ENCODE measurements at regions not wholly inside any gene's neighbourhood (a gene's known extent, or its start where the extent isn't known, plus 50 kb on each side); places are given as distances from the start of the nearest gene placed in this dataset.

DNA sequence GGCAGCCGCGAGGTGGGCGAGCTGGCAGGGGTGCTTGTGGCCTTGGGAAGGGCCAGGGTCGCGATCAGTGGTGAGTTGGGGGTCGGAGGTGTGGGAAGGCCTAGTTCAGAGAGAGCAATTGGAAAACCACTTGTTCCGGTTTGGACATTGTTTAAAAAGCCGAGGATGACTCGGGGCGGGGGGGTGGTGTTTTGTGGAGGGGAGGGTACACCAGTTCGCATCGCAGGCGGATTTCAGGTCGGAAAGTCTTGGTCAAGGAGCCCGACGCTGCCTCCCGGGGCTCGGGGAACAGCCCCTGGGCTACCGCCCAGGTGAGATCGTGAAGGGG is 66.4 kb downstream of the KPNA2 start:
- H3K36me3 Mint-ChIP-seq, result no peaks in the 10 kb centered on the region
- H3K4me3 Mint-ChIP-seq, result peak overlapping the region; percentile 94
- Histone ChIP-seq H3K27ac (ENCODE audit: low read length) (peak overlapping the region; percentile 90), H3K4me1 (ENCODE audit: control insufficient read depth, insufficient read depth, low read length) (peaks cover 17% of the 10 kb centered on the region), H3K9me3 (ENCODE audit: control insufficient read depth, insufficient read depth, low read length) (no peaks in the 10 kb centered on the region), H3K4me3 (ENCODE audit: low read length) (peak overlapping the region; percentile 83), H3K27me3 (ENCODE audit: control insufficient read depth, insufficient read depth, low read length) (no peaks in the 10 kb centered on the region), H3K36me3 (ENCODE audit: control insufficient read depth, insufficient read depth, low read length) (no peaks in the 10 kb centered on the region)
- DNase-seq (no peak), ATAC-seq (peak in 2 of 3 donors; percentile 0 to 2)
- H3K9me3 Mint-ChIP-seq, result no peaks in the 10 kb centered on the region
- H3K27ac Mint-ChIP-seq, result peak overlapping the region; percentile 90 to 94
- WGBS (ENCODE audit: insufficient coverage), result 0% methylated on average over 20 of the region's 20 CpGs
- TF ChIP-seq CTCF (IDR thresholded peaks at IDR 0.05), result no peak
- peaks cover 43 to 48% of the 10 kb centered on the region in 2 donors for H3K4me1 Mint-ChIP-seq
- no peaks in the 10 kb centered on the region for H3K27me3 Mint-ChIP-seq (ENCODE audit: low read depth in 2 of 2)
- intact Hi-C loops (cut with micrococcal nuclease), result no loop called here

- H3K4me1 Mint-ChIP-seq, result peaks cover 46 to 52% of the 10 kb centered on the region in 2 donors
- no peaks in the 10 kb centered on the region for H3K27me3 Mint-ChIP-seq (ENCODE audit: low read depth in 2 of 2)
- Histone ChIP-seq H3K4me3 (ENCODE audit: low read length) (peak overlapping the region; percentile 83), H3K27me3 (ENCODE audit: control insufficient read depth, insufficient read depth, low read length) (no peaks in the 10 kb centered on the region), H3K27ac (ENCODE audit: low read length) (peak overlapping the region; percentile 90), H3K9me3 (ENCODE audit: control insufficient read depth, insufficient read depth, low read length) (no peaks in the 10 kb centered on the region), H3K4me1 (ENCODE audit: control insufficient read depth, insufficient read depth, low read length) (peaks cover 17% of the 10 kb centered on the region), H3K36me3 (ENCODE audit: control insufficient read depth, insufficient read depth, low read length) (no peaks in the 10 kb centered on the region)
- H3K9me3 Mint-ChIP-seq, result no peaks in the 10 kb centered on the region
- peak overlapping the region; percentile 94 for H3K4me3 Mint-ChIP-seq
- H3K36me3 Mint-ChIP-seq, result no peaks in the 10 kb centered on the region
- peak overlapping the region; percentile 90 to 94 for H3K27ac Mint-ChIP-seq
- no peak for TF ChIP-seq CTCF (IDR thresholded peaks at IDR 0.05)
- peak in 1 of 2 donors; percentile 59 for DNase-seq
- ATAC-seq, result peak in 2 of 3 donors; percentile 9 to 17
- intact Hi-C loops (cut with micrococcal nuclease), result no loop called here
- under 1% methylated on average over 20 of the region's 21 CpGs for WGBS (ENCODE audit: insufficient coverage)
Observed at GRCh38 chr17:68102318-68102758, 66.8 kb downstream of the KPNA2 start.

- Mint-ChIP-seq H3K27ac (peak overlapping the region; percentile 90 to 94), H3K36me3 (no peaks in the 10 kb centered on the region), H3K9me3 (no peaks in the 10 kb centered on the region), H3K4me1 (peaks cover 55 to 57% of the 10 kb centered on the region in 2 donors), H3K27me3 (ENCODE audit: low read depth in 2 of 2) (no peaks in the 10 kb centered on the region), H3K4me3 (peak overlapping the region; percentile 78)
- Histone ChIP-seq H3K4me3 (ENCODE audit: low read length) (no peak overlapping the region), H3K4me1 (ENCODE audit: control insufficient read depth, insufficient read depth, low read length) (peaks cover 17% of the 10 kb centered on the region), H3K9me3 (ENCODE audit: control insufficient read depth, insufficient read depth, low read length) (no peaks in the 10 kb centered on the region), H3K36me3 (ENCODE audit: control insufficient read depth, insufficient read depth, low read length) (no peaks in the 10 kb centered on the region), H3K27ac (ENCODE audit: low read length) (peak overlapping the region; percentile 29), H3K27me3 (ENCODE audit: control insufficient read depth, insufficient read depth, low read length) (no peaks in the 10 kb centered on the region)
- TF ChIP-seq CTCF (IDR thresholded peaks at IDR 0.05), result no peak
- intact Hi-C loops (cut with micrococcal nuclease), result no loop called here
- DNase-seq (no peak), ATAC-seq (no peak)
Observed at GRCh38 chr17:68103148-68103547, 67.6 kb downstream of the KPNA2 start.

DNA sequence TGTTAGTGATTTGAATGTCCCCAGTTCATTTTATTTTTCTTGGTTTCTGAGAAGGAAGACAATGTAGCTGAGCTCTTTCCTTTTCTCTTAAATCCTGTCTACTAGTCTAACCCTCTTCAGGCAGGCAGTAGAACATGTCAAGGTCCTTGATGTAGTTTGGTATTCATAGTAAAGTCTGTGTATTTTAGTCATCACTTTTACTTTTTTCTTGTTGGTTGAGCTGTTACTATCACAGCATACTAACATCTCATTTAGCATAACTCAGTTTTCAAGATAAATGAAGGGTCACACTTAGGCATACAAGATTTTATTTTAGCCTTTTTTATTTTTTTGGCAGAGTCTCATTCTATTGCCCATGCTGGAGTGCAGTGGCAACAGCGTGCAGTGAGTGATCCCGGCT is 70.5 kb downstream of the KPNA2 start:
- H3K36me3 ChIP-seq (ENCODE audit: control insufficient read depth, insufficient read depth, low read length), result no peaks in the 10 kb centered on the region
- intact Hi-C loops (cut with micrococcal nuclease), result no loop called here
- H3K27ac ChIP-seq (ENCODE audit: low read length), result no peak overlapping the region
- peak overlapping the region; percentile 73 to 81 for H3K27ac Mint-ChIP-seq
- no peaks in the 10 kb centered on the region for H3K9me3 ChIP-seq (ENCODE audit: control insufficient read depth, insufficient read depth, low read length)
- H3K4me3 ChIP-seq (ENCODE audit: low read length), result no peak overlapping the region
- H3K27me3 ChIP-seq (ENCODE audit: control insufficient read depth, insufficient read depth, low read length), result no peaks in the 10 kb centered on the region
- H3K4me1 ChIP-seq (ENCODE audit: control insufficient read depth, insufficient read depth, low read length), result peaks cover 9% of the 10 kb centered on the region
- H3K4me3 Mint-ChIP-seq, result no peak overlapping the region
- ATAC-seq (no peak), DNase-seq (no peak)
- H3K4me1 Mint-ChIP-seq, result peaks cover 53 to 56% of the 10 kb centered on the region in 2 donors
- no peaks in the 10 kb centered on the region for H3K9me3 Mint-ChIP-seq
- no peak for TF ChIP-seq CTCF (IDR thresholded peaks at IDR 0.05)
- H3K27me3 Mint-ChIP-seq (ENCODE audit: low read depth in 2 of 2), result no peaks in the 10 kb centered on the region
- no peaks in the 10 kb centered on the region for H3K36me3 Mint-ChIP-seq
- 92% methylated on average over 2 of the region's 2 CpGs for WGBS (ENCODE audit: insufficient coverage)
